Keratinocyte (primary cell): ENCODE measurements at regions not wholly inside any gene's neighbourhood (a gene's known extent, or its start where the extent isn't known, plus 50 kb on each side); places are given as distances from the start of the nearest gene placed in this dataset.

Source experiments
- DNase-seq: peaks from one replicate; pipeline ENCODE4 v3.0.0-alpha.2; 2011; ENCODE audit warnings: low read depth, missing footprints, low spot score
- FAIRE-seq: peaks from 2 replicates; lab custom pipeline; 2011; peaks lifted over from hg19 to GRCh38; lab: Jason Lieb, UNC
- H2AFZ ChIP-seq: 2 replicates; pipeline ENCODE4 v1.6.0; 2012; ENCODE audit warnings: low read length, control low read depth, inconsistent platforms; ENCODE audit not compliant: control insufficient read depth
- H3K27ac ChIP-seq: 2 replicates; pipeline ENCODE4 v1.5.1; 2011; ENCODE audit warnings: low read length; ENCODE audit not compliant: control insufficient read depth, insufficient read depth
- H3K27me3 ChIP-seq: 3 replicates; pipeline ENCODE4 v1.6.0; 2011; ENCODE audit warnings: low read length; ENCODE audit not compliant: control insufficient read depth, insufficient read depth; ENCODE audit errors: extremely low read depth
- H3K36me3 ChIP-seq, 2 experiments: 2 replicates in 1 of 2; 3 replicates in 1 of 2; pipeline ENCODE4 v1.5.1; 2011; ENCODE audit warnings: low read length in 2 of 2, mild to moderate bottlenecking in 1 of 2; ENCODE audit not compliant: control insufficient read depth in 2 of 2, insufficient read depth in 2 of 2; ENCODE audit errors: extremely low read depth in 1 of 2
- H3K4me1 ChIP-seq: 3 replicates; pipeline ENCODE4 v1.5.1; 2011; ENCODE audit warnings: low read length; ENCODE audit not compliant: control insufficient read depth, insufficient read depth; ENCODE audit errors: extremely low read depth
- H3K4me2 ChIP-seq: 3 replicates; pipeline ENCODE4 v1.6.0; 2011; ENCODE audit warnings: low read depth, low read length; ENCODE audit not compliant: control insufficient read depth, insufficient read depth; ENCODE audit errors: extremely low read depth
- H3K4me3 ChIP-seq, 3 experiments: fragments of 200-600 bp in 1 of 3; sonication (generic) in 1 of 3; 2 replicates in 2 of 3; 3 replicates in 1 of 3; pipeline ENCODE4 v1.5.1; 2011 to 2016; ENCODE audit warnings: low read length in 3 of 3, mild to moderate bottlenecking in 3 of 3, control low read depth in 2 of 3, inconsistent platforms in 1 of 3, low read depth in 1 of 3, mixed read lengths in 1 of 3, mixed run types in 1 of 3, moderate library complexity in 1 of 3; ENCODE audit not compliant: control insufficient read depth in 2 of 3, insufficient read depth in 2 of 3; ENCODE audit errors: extremely low read depth in 1 of 3
- H3K79me2 ChIP-seq: 2 replicates; pipeline ENCODE4 v1.6.0; 2012; ENCODE audit warnings: low read length; ENCODE audit not compliant: control insufficient read depth, insufficient read depth
- H3K9ac ChIP-seq: 3 replicates; pipeline ENCODE4 v1.6.0; 2011; ENCODE audit warnings: low read length; ENCODE audit not compliant: control insufficient read depth, insufficient read depth; ENCODE audit errors: extremely low read depth
- H3K9me1 ChIP-seq: 3 replicates; pipeline ENCODE4 v1.6.0; 2011; ENCODE audit warnings: low read length; ENCODE audit not compliant: control insufficient read depth, insufficient read depth; ENCODE audit errors: extremely low read depth
- H3K9me3 ChIP-seq: 2 replicates; pipeline ENCODE4 v1.5.1; 2012; ENCODE audit warnings: low read depth, low read length; ENCODE audit not compliant: control insufficient read depth
- H4K20me1 ChIP-seq: 3 replicates; pipeline ENCODE4 v1.6.0; 2011; ENCODE audit warnings: low read length; ENCODE audit not compliant: control insufficient read depth, insufficient read depth; ENCODE audit errors: extremely low read depth
- EZH2 ChIP-seq: IDR thresholded peaks from one replicate; pipeline ENCODE4 v1.6.1; 2012; ENCODE audit warnings: inconsistent platforms, mild to moderate bottlenecking, low read length, moderate library complexity
- dilution Hi-C: fragments of 300-500 bp; cut with MboI; formaldehyde crosslinking; loops from one replicate; pipeline ENCODE4 v1.7.0; 2020; ENCODE audit warnings: low sequenced_read_pairs; ENCODE audit not compliant: extremely low pct_ligation_motif_present
- TF ChIP-seq, protein P1 (sequence below), 3 experiments: IDR thresholded peaks in 1 of 3; conservative IDR thresholded peaks in 1 of 3; optimal IDR thresholded peaks in 1 of 3; 2 replicates in 2 of 3; 3 replicates in 1 of 3; pipeline versions ENCODE3 to v1.5.1; 2011; ENCODE audit warnings: low read length in 3 of 3, mild to moderate bottlenecking in 3 of 3, moderate library complexity in 2 of 3, control low read depth in 1 of 3, inconsistent platforms in 1 of 3; ENCODE audit not compliant: insufficient read depth in 2 of 3; ENCODE audit errors: extremely low read depth in 1 of 3

DNA sequence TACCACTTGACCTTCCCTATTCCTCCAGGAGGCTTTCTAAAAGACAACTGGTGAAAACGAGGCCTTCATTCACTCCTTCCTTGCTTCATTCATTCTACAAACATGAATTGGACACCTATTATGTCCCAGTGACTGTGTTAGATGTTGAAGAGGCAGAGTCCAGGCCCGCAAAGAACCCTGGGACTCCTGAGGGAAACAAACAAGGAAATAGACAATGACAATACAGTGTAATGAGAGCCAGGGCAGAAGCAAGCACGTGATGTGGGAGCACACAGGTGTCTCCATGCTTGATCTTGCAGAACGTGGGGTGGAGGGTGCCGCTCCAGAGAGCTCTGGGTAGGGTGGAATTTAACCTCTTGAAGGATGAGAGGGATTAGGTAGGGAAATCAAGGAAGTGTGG lies 137.6 kb upstream of the KLF3 start:
- Histone ChIP-seq H2AFZ (no peak overlapping the region), H3K36me3 (no peaks in the 10 kb centered on the region), H3K9me1 (no peaks in the 10 kb centered on the region), H3K79me2 (no peaks in the 10 kb centered on the region), H3K4me3 (no peak overlapping the region), H3K4me2 (no peak overlapping the region), H3K27ac (no peak overlapping the region), H4K20me1 (no peaks in the 10 kb centered on the region), H3K27me3 (no peaks in the 10 kb centered on the region), H3K9me3 (no peaks in the 10 kb centered on the region), H3K4me1 (peaks cover 11% of the 10 kb centered on the region), H3K9ac (no peak overlapping the region)
- no peak for DNase-seq
- dilution Hi-C loops = no loop called here
- no peak for FAIRE-seq
- no peak for TF ChIP-seq EZH2
- TF ChIP-seq, protein P1, sequence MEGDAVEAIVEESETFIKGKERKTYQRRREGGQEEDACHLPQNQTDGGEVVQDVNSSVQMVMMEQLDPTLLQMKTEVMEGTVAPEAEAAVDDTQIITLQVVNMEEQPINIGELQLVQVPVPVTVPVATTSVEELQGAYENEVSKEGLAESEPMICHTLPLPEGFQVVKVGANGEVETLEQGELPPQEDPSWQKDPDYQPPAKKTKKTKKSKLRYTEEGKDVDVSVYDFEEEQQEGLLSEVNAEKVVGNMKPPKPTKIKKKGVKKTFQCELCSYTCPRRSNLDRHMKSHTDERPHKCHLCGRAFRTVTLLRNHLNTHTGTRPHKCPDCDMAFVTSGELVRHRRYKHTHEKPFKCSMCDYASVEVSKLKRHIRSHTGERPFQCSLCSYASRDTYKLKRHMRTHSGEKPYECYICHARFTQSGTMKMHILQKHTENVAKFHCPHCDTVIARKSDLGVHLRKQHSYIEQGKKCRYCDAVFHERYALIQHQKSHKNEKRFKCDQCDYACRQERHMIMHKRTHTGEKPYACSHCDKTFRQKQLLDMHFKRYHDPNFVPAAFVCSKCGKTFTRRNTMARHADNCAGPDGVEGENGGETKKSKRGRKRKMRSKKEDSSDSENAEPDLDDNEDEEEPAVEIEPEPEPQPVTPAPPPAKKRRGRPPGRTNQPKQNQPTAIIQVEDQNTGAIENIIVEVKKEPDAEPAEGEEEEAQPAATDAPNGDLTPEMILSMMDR (optimal IDR thresholded peaks at IDR 0.05 in 1 of 3, IDR thresholded peaks at IDR 0.05 in 1 of 3, conservative IDR thresholded peaks at IDR 0.05 in 1 of 3; ENCODE audit: extremely low read depth in 1 of 3, insufficient read depth in 2 of 3, low read length in 3 of 3) = no peak

GRCh38 chr4:38529189-38530115 lies 134.5 kb upstream of the KLF3 start:
- Histone ChIP-seq H3K79me2 (no peaks in the 10 kb centered on the region), H3K9ac (no peak overlapping the region), H3K36me3 (no peaks in the 10 kb centered on the region), H3K4me1 (peaks cover 2% of the 10 kb centered on the region), H3K27ac (no peak overlapping the region), H3K9me1 (no peaks in the 10 kb centered on the region), H3K4me2 (no peak overlapping the region), H3K4me3 (no peak overlapping the region), H3K9me3 (no peaks in the 10 kb centered on the region), H4K20me1 (no peaks in the 10 kb centered on the region), H3K27me3 (no peaks in the 10 kb centered on the region), H2AFZ (peak overlapping the region; percentile 56)
- DNase-seq = no peak
- no peak for TF ChIP-seq EZH2
- TF ChIP-seq, protein P1 (optimal IDR thresholded peaks at IDR 0.05 in 1 of 3, IDR thresholded peaks at IDR 0.05 in 1 of 3, conservative IDR thresholded peaks at IDR 0.05 in 1 of 3; ENCODE audit: extremely low read depth in 1 of 3, insufficient read depth in 2 of 3, low read length in 3 of 3) = no peak
- no peak for FAIRE-seq
- dilution Hi-C loops = no loop called here
